Erythroblast (primary cell): ENCODE measurements at regions not wholly inside any gene's neighbourhood (a gene's known extent, or its start where the extent isn't known, plus 50 kb on each side); places are given as distances from the start of the nearest gene placed in this dataset.

Source experiments
- GATA1 ChIP-seq: IDR thresholded peaks from 2 replicates; pipeline ENCODE4 v1.6.1; 2011; ENCODE audit warnings: low read depth, mild to moderate bottlenecking, control low read depth, low read length, moderate library complexity
- POLR2A ChIP-seq: IDR thresholded peaks from 2 replicates; pipeline ENCODE4 v1.6.1; 2011; ENCODE audit warnings: mild to moderate bottlenecking, low read length

DNA sequence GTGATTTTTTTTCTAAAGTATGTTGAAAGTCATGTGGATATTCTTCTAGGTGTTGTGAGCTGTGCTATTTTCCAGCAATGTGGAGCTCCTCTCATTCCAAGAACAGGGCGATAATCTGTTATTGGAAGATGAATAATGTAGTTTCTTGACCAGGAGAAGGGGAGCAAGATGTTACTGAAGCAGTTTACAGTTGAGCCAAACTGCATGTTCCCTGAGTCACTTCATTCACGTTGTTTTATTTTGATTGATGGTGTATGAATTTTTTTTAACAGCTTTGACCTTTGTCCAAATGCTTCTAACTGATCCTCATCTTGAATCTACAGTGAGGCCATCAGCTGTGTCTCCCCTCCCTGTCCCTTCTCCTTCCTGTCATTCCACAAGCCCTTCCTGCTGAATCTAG, 277.1 kb upstream of the KLF6 start:
- TF ChIP-seq POLR2A: no peak
- no peak for TF ChIP-seq GATA1
